ENCODE measurements at regions not wholly inside any gene's neighbourhood (a gene's known extent, or its start where the extent isn't known, plus 50 kb on each side); places are given as distances from the start of the nearest gene placed in this dataset.

DNA sequence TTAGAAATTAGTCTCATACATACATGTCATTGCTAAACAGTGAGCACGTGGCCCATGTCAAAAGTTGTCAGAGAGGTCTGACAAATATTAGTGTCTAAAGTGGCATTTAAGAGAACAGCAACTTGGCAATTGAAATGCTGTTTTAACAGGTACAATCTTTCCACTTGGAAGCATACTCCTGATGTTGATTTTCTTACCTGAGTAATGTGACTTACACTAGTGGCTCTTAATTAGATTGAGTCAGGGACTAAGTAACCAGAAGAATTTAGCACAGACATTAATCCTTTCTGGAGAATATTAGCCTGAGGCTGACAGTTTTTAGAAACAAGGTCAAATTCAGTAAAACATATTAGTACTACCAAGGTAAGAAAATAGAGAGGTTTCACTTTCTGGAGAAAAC, 357.0 kb upstream of the ZNF608 start:
- no peak for DNase-seq

GRCh38 chr5:125106271-125106670, 359.8 kb upstream of the ZNF608 start:
- no peak for DNase-seq

DNA sequence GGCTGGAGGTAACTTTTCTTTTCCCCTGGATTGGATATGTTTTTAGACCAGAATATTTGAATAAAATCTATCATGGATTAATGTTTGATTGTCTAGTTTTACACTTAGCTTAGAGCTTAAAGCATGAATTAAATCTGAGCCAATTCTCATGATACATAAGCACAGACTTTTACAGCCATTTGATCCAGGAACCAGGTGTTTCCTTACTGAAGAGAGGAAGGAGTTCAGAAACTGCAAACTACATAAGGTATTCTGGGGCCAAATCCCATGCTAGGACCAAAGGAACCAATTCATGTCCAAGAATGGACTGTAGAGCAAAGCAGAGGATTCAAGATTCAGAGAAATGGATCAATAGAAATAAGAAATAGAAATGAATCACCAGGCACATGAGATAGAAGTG, 360.4 kb upstream of the ZNF608 start:
- no peak for DNase-seq

DNA sequence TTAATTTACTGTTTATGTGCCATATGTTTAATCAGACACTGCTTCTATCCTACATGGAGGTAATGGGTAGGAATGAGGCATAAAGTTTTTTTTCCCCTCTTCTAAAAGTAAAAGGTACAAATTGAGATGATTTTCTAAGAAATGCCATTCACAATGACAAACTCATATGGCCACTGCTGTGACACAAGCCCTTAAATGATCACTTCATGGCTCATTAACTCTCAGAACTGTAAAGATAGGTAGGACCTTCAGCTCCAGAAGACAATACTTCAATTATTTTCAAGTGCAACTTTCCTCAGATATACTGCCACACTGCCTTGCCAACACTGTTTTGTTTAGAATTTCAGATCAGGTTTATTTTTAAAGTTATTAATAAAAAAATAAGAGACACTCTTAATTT, 362.9 kb upstream of the ZNF608 start:
- no peak for DNase-seq

- no peak for DNase-seq
These were observed 363.4 kb upstream of the ZNF608 start for GRCh38 chr5:125109816-125110215.

- no peak for DNase-seq
These were observed 365.8 kb upstream of the ZNF608 start for GRCh38 chr5:125112196-125112595.

GRCh38 chr5:125113328-125113727, 366.9 kb upstream of the ZNF608 start:
- no peak for DNase-seq

DNA sequence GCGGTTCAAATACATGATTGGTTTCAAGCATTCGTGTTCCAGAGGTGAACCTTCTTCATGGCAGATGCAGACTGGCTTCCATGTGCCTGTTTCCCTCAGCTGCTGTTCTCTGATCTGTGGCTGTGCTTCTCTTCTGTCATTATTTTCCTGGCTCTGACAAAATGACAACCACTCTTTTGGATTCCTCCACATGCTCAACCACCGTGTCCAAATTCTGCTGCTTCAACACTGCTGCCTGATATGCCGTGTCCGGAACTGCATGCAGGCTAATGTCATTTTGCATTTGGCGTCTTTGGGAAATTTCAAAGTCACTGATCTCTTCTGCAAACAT, 368.7 kb upstream of the ZNF608 start:
- DNase-seq: no peak

DNA sequence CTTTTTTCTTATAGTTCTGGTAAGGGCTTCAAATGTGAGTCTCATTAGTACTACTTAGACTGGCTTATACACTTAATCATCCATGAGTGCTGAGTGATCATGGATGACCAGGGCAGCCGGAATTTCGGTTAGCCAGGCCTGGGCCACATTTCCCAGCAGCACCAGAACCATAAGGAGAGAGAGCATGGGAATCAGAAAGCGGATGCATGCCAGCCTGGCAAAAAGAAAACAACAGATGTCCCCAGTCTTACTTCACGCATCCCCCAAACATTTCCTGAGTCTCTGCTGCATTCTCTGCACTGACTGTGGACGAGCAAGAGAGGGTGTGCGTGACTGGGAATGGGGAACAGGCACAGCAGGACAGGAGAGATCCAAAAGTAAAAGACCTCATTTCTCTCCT, 371.1 kb upstream of the ZNF608 start:
- DNase-seq: no peak

DNA sequence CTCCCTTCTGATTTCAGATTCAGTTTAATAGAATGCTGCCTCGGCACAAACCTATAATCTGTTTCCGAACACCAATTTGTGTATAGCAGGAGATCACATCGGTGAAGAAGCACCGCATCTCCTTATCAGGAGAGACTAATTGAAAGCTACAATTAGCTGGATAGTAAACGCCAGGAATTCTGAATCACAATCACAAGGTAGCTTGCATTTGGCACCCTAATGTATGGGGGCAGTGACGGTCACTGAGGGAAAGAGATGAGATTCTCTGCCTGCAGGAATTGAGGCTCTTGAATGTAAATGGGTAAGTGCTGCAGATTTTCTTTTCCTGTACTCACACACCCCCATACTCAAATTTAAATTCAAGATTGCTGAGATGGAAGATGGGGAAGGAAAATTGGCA, 373.6 kb upstream of the ZNF608 start:
- no peak for DNase-seq

GRCh38 chr5:125125031-125125823, 378.8 kb upstream of the ZNF608 start:
- DNase-seq: no peak

GRCh38 chr5:125126050-125126449, 379.6 kb upstream of the ZNF608 start:
- DNase-seq: no peak

DNA sequence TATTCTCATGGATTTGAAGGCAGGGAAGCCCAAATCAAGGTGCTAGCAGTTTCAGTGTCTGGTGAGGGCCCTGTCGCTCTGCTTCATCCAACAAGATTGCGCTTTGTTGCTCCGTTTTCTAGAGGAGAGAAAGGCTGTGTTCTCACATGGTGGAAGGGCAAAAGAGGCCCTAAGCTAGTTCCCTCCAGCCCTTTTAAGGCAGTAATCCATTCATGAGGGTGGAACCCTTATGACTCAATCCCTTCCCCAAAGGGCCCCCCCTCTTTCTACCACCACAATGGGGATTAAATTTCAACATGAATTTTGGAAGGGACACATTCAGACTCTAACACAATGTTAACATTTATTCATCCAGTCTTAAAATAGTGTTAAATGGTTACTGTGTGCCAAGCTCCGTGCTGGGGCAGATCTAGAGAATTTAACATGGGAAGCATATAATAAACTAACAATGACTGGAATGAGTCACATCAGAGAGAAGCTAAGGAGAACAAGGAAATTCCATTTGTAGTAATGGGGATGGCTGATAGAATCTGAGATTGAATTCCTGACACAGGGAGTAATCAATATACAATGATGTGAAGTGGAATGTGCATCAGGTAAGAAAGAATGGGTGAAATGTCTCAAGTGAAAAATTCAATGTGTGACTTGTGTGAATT, 382.8 kb upstream of the ZNF608 start:
- DNase-seq: no peak

- no peak for DNase-seq
These were observed 384.2 kb upstream of the ZNF608 start for GRCh38 chr5:125130591-125130990.

GRCh38 chr5:125134216-125135081, 388.0 kb upstream of the ZNF608 start:
- no peak for DNase-seq

DNA sequence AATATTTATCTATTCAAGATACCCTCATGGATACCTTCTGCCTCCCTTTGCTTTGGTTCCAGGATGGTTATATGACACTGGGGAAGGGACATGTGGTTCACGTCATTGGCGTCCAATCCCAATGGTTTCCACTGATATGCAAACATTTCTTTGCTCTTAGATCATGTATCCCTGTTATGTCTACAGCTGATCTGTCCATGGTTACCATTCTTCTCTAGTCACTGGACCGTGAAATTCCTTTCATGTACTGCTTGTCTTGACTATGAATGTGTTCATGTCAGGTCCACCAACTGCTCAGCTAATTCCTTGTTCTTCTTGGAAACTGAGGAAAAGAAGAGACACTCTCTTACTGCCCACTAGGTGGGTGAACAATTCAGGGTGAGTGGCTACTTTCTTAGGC, 391.1 kb upstream of the ZNF608 start:
- peak; percentile 35 to 37 for DNase-seq

- DNase-seq: no peak
These were observed 391.8 kb upstream of the ZNF608 start for GRCh38 chr5:125138266-125138665.

GRCh38 chr5:125139590-125139989, 393.2 kb upstream of the ZNF608 start:
- DNase-seq: no peak

- DNase-seq: no peak
These were observed 393.8 kb upstream of the ZNF608 start for GRCh38 chr5:125140220-125140619.

GRCh38 chr5:125140855-125141254, 394.4 kb upstream of the ZNF608 start:
- DNase-seq: no peak

- DNase-seq: no peak
These were observed 396.0 kb upstream of the ZNF608 start for GRCh38 chr5:125142458-125142857.

- no peak for DNase-seq
These were observed 396.6 kb upstream of the ZNF608 start for GRCh38 chr5:125143011-125143410.

DNA sequence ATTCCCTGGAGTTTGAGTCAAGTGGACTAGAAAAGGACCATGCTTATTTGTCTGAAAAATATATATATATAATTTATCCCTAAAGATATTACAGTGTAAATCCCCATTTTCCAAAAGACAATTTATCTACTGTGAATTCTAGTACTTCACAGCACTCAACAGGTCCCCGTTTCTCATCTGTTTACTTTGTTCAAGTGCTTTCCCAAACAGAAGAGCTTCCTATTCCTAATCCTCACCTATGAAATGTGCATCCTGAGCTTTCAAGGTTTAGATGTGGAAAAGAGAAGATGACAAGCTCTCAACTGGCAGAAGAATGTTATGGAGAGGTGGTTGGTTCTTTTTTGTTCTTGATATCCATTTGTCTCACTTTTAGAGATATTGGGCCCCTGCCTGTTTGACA, 401.6 kb upstream of the ZNF608 start:
- no peak for DNase-seq

- no peak for DNase-seq
These were observed 402.3 kb upstream of the ZNF608 start for GRCh38 chr5:125148706-125149105.
